ENCODE measurements at regions not wholly inside any gene's neighbourhood (a gene's known extent, or its start where the extent isn't known, plus 50 kb on each side); places are given as distances from the start of the nearest gene placed in this dataset.

GRCh38 chr9:28887188-28887884 is 1314.1 kb upstream of the C9orf72 start:
- DNase-seq, result no peak

- no peak for DNase-seq
Measured at GRCh38 chr9:28888806-28889205, 1315.5 kb upstream of the C9orf72 start.

DNA sequence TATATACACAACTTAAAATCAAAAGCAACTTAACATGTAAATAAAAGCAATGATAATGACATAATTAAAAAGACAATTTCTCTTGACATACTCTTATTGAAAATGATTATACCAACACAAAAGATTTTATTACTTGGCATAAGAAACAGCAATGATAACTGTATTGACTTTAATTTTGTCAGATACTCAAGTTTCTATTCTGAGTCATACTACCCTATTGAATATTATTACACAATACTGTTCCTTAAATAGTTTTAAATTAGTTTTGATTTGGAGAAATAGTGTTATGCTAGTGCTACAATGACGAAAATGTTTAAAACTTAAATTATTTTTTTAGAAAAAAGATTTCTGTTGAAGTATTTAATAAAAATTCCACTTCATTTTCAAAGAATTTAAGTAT is 1319.3 kb upstream of the C9orf72 start:
- no peak for DNase-seq

DNA sequence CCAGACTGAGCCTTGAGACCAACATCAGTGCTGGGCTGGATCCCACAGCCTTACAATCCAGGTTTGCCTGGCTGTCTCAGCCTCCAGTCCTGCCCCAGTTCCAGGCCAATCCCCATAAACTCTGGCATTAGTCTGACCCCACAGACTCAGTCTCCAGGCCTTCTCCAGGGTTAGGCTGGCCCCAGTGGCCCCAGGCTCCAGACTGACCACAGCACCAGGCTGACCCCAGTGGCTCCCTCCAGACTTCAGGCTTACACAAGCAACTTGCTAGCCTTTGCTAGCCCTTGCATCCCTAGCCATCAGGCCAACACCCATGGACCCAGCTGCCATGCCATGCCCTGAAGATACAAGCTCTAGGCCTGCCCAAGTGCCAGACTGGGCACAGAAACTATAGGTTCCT is 1326.0 kb upstream of the C9orf72 start:
- DNase-seq, result no peak

- no peak for DNase-seq
Measured at GRCh38 chr9:28899926-28900325, 1326.6 kb upstream of the C9orf72 start.

GRCh38 chr9:28900406-28900805 is 1327.1 kb upstream of the C9orf72 start:
- no peak for DNase-seq

GRCh38 chr9:28909526-28909925 is 1336.2 kb upstream of the C9orf72 start:
- no peak for DNase-seq

DNA sequence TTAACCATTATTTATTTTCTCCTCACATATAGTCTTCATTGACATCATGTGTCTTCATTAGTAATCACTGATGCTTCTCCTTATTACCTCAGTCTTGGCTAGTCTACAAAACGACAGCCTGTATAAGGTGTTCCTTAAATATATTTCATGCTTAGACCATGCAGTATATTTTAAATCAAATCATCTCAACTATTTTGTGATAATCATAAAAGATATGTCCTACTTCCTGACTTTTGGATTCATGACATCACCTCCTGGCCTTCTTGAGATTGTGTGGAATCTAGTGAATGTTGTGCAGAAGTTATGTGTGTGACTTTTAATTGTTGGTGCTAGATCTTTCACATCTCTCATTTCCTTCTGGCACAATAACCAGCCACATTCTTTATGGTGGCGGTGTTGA is 1339.3 kb upstream of the C9orf72 start:
- no peak for DNase-seq

- no peak for DNase-seq
Measured at GRCh38 chr9:28915202-28915930, 1342.1 kb upstream of the C9orf72 start.

DNA sequence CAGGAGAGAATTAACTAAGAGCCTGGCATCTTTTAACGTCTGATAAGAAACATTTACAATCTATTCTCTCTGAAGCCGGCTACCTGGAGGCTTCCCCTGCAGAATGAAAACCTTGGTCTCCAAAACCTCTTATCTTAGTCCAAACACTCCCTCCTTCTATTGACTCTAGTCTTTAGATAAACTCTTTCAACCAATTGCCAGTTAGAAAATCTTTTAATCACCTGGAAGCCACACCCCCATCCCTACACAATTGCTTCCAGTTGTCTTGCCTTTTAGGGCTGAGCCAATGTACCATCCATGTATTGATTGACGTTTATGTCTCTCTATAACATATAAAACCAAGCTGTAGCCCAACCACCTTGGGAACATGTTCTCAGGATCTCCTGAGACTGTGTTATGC is 1343.1 kb upstream of the C9orf72 start:
- no peak for DNase-seq

DNA sequence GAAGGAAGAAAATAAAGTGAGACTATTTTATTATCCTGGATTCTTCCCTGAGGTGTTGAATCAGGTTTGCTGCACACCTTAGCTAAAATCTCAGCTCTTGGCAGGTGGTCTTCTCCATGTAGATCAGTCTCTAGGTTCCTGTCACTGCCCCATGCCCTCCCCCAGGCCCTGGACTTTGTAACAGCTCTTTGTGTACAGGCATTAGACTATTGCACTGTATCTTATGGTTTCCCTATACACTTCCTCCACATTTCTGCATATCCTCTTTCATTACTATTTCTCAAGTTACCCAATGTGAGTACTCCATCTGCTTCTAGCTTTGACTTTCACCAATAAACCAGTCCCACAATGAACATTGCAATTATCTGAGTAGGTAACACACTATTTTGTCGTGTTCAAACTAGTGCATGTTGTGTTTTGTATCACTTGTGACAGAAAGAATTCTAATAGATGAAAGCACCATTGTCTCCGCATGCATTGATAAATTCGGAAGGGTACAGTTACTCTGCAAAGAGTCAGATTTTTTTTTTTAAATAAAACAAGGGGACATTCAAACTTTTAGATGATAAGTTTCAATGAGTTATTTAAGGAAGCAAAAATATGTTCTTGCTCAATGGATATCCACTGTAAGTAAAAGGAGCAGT is 1348.7 kb upstream of the C9orf72 start:
- DNase-seq, result no peak

- no peak for DNase-seq
Measured at GRCh38 chr9:28922891-28923290, 1349.6 kb upstream of the C9orf72 start.

DNA sequence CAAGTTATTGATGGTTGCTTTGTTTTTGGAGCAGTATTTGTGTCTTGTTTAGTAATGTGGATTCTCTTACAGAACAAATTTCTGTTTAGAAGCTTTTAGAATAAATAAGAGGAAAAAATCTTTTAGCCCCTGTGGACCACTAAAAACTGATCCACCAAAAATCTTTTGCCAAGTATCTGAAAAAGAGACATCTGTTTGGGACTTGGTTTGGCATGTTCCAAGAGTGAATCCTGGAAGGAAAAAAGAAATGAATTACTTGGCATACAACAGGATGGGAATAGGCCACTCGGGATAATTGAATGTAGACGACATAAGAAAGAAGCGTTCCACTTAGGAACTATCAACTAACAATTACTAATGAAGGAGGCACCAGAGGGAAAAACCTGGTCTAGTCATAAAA is 1350.1 kb upstream of the C9orf72 start:
- DNase-seq, result no peak

DNA sequence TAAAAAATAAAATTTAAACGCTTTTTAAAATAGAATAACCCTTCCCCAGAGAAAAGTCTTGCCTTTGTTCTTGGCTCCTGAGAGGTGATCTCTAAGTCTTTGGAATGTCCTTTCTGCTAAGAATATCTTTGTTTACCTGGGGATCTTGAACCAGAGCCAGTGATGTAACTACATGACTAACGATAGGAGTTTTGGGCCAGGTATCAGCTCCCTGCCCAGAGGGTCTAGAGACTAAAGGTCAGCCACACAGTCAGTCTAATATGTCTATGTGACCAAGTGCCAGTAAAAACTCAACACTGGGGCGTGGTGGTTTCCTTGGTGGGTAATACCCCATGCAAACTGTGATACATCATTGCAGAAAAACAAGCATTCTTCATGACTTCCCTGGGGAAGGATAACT is 1351.9 kb upstream of the C9orf72 start:
- no peak for DNase-seq

- DNase-seq, result no peak
Measured at GRCh38 chr9:28926306-28926705, 1353.0 kb upstream of the C9orf72 start.

- DNase-seq, result no peak
Measured at GRCh38 chr9:28927691-28928090, 1354.4 kb upstream of the C9orf72 start.

- DNase-seq, result no peak
Measured at GRCh38 chr9:28929433-28929832, 1356.2 kb upstream of the C9orf72 start.

- no peak for DNase-seq
Measured at GRCh38 chr9:28930766-28931165, 1357.5 kb upstream of the C9orf72 start.

GRCh38 chr9:28934111-28934510 is 1360.8 kb upstream of the C9orf72 start:
- DNase-seq, result no peak

GRCh38 chr9:28938981-28939380 is 1365.7 kb upstream of the C9orf72 start:
- DNase-seq, result peak; percentile 10

- no peak for DNase-seq
Measured at GRCh38 chr9:28941856-28942255, 1368.6 kb upstream of the C9orf72 start.

- no peak for DNase-seq
Measured at GRCh38 chr9:28942941-28943340, 1369.7 kb upstream of the C9orf72 start.

GRCh38 chr9:28946648-28947047 is 1373.4 kb upstream of the C9orf72 start:
- no peak for DNase-seq

DNA sequence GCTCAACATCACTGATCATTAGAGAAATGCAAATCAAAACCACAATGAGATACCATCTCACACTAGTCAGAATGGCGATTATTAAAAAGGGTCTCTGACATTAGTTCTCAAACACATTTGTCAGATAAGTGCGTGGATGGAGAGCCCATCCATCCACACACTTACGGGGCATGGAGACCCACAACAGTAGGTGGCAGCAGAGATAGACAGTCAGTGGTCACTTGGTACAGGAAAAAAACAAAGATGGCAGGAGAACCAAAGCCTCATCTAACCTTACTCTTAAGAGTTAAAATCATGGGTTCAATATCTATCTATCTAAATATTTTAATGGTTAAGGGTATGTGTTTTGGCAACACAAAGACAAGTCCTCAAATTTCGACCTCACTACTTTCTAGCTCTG is 1378.7 kb upstream of the C9orf72 start:
- no peak for DNase-seq
